Lower leg skin (tissue), 3 donors: ENCODE measurements at regions not wholly inside any gene's neighbourhood (a gene's known extent, or its start where the extent isn't known, plus 50 kb on each side); places are given as distances from the start of the nearest gene placed in this dataset.

ENCODE experiments used
- CTCF ChIP-seq, 3 donors: fragments of 450-650 bp; IDR thresholded peaks; one replicate each; pipeline ENCODE4 v1.5.1; 2016; ENCODE audit warnings: antibody characterized with exemption in 3 of 3, mild to moderate bottlenecking in 3 of 3, moderate library complexity in 2 of 3
- POLR2A ChIP-seq, 2 donors: fragments of 450-650 bp; IDR thresholded peaks; one replicate each; pipeline ENCODE4 v1.6.1; 2016 to 2017; ENCODE audit warnings: antibody characterized with exemption in 2 of 2, mild to moderate bottlenecking in 1 of 2, moderate library complexity in 1 of 2

- TF ChIP-seq CTCF (IDR thresholded peaks at IDR 0.05) (no peak), POLR2A (IDR thresholded peaks at IDR 0.05) (no peak)
Measured at GRCh38 chr9:73566627-73567026, 415.0 kb downstream of the ANXA1 start.
